B cell (primary cell): ENCODE measurements at regions not wholly inside any gene's neighbourhood (a gene's known extent, or its start where the extent isn't known, plus 50 kb on each side); places are given as distances from the start of the nearest gene placed in this dataset.

Experiments
- ATAC-seq: fragments of 200-7000 bp; cut with Tn5 transposase; one replicate; pipeline ENCODE4 v1.10.0; 2021; ENCODE audit warnings: low read depth, mild to moderate bottlenecking, moderate number of reproducible peaks, moderate library complexity
- CTCF ChIA-PET: fragments of 350-600 bp; sonication (Branson Sonifier 250); formaldehyde crosslinking; loops from one replicate; lab custom pipeline; 2021; ENCODE audit warnings: antibody characterized with exemption, inconsistent platforms; lab: Charles Lee
- POLR2A ChIA-PET: fragments of 350-600 bp; sonication (Branson Sonifier 250); formaldehyde crosslinking; loops from one replicate; lab custom pipeline; 2021; ENCODE audit warnings: antibody characterized with exemption; lab: Charles Lee
- DNase-seq: peaks from one replicate; pipeline ENCODE4 v3.0.0; 2013
- H2AFZ ChIP-seq: 2 replicates; pipeline ENCODE4 v1.6.1; 2012; ENCODE audit warnings: mild to moderate bottlenecking, low read depth, low read length; ENCODE audit not compliant: insufficient read depth, poor library complexity, severe bottlenecking
- H3K27ac ChIP-seq, 2 donors: 1 replicate in 1 of 2; 2 replicates in 1 of 2; pipeline ENCODE4 v1.5.1; 2012 to 2013; ENCODE audit warnings: low read length in 2 of 2, mild to moderate bottlenecking in 2 of 2, moderate library complexity in 1 of 2
- H3K27me3 ChIP-seq, 4 experiments: fragments of 200-600 bp in 1 of 4; sonication (generic) in 1 of 4; replicated peaks in 1 of 4; 1 replicate in 2 of 4; 2 replicates in 2 of 4; pipeline versions ENCODE4 v1.6.1 to v1.7.0; 2013 to 2016; ENCODE audit warnings: low read length in 3 of 4, mild to moderate bottlenecking in 2 of 4, mixed read lengths in 1 of 4, moderate library complexity in 1 of 4; ENCODE audit not compliant: insufficient read depth in 4 of 4, control insufficient read depth in 3 of 4; ENCODE audit errors: control extremely low read depth in 1 of 4
- H3K36me3 ChIP-seq, 2 experiments: replicated peaks in 1 of 2; 1 replicate in 1 of 2; 2 replicates in 1 of 2; pipeline versions ENCODE4 v1.6.1 to v1.7.1; 2013; ENCODE audit warnings: low read length in 1 of 2; ENCODE audit not compliant: insufficient read depth in 2 of 2, control insufficient read depth in 1 of 2; ENCODE audit errors: control extremely low read depth in 1 of 2, extremely low read depth in 1 of 2
- H3K4me1 ChIP-seq, 2 donors: fragments of 200-600 bp in 1 of 2; sonication (generic) in 1 of 2; 1 replicate in 1 of 2; 2 replicates in 1 of 2; pipeline versions ENCODE4 v1.5.1 to v1.6.1; 2013 to 2017; ENCODE audit warnings: low read length in 2 of 2; ENCODE audit not compliant: control insufficient read depth in 2 of 2, insufficient read depth in 2 of 2
- H3K4me2 ChIP-seq: replicated peaks from 2 replicates; pipeline ENCODE3; 2012; ENCODE audit warnings: mild to moderate bottlenecking, low read depth, low read length; ENCODE audit not compliant: poor library complexity, severe bottlenecking
- H3K4me3 ChIP-seq, 5 experiments: fragments of 200-600 bp in 1 of 5; sonication (generic) in 1 of 5; 1 replicate in 3 of 5; 2 replicates in 2 of 5; pipeline versions ENCODE4 v1.5.1 to v1.7.0; 2011 to 2016; ENCODE audit warnings: low read length in 4 of 5, mild to moderate bottlenecking in 4 of 5, low read depth in 2 of 5, control low read depth in 1 of 5, moderate library complexity in 1 of 5; ENCODE audit not compliant: insufficient read depth in 1 of 5; ENCODE audit errors: control extremely low read depth in 1 of 5, extremely low read depth in 1 of 5
- H3K79me2 ChIP-seq: fragments of 200-600 bp; sonication (generic); one replicate; pipeline ENCODE4 v1.6.0; 2016; ENCODE audit warnings: low read length; ENCODE audit not compliant: control insufficient read depth, insufficient read depth
- H3K9ac ChIP-seq: fragments of 200-600 bp; sonication (generic); 2 replicates; pipeline ENCODE4 v1.6.1; 2017; ENCODE audit warnings: mild to moderate bottlenecking, low read length, moderate library complexity
- H3K9me3 ChIP-seq, 3 donors: one replicate each; pipeline versions ENCODE4 v1.6.1 to v1.7.1; 2013; ENCODE audit warnings: low read length in 2 of 3; ENCODE audit not compliant: control insufficient read depth in 2 of 3, insufficient read depth in 1 of 3; ENCODE audit errors: control extremely low read depth in 1 of 3
- H4K20me1 ChIP-seq: 2 replicates; pipeline ENCODE4 v1.6.0; 2012; ENCODE audit warnings: mild to moderate bottlenecking, low read length; ENCODE audit not compliant: insufficient read depth, control insufficient read depth, poor library complexity, severe bottlenecking
- H3K27ac Mint-ChIP-seq: one replicate; pipeline ENCODE4 v1.8.0; 2021; ENCODE audit warnings: mixed read lengths
- H3K27me3 Mint-ChIP-seq: one replicate; pipeline ENCODE4 v1.8.0; 2021; ENCODE audit warnings: mixed read lengths
- H3K4me1 Mint-ChIP-seq: one replicate; pipeline ENCODE4 v1.8.0; 2021; ENCODE audit warnings: mixed read lengths
- H3K4me3 Mint-ChIP-seq: one replicate; pipeline ENCODE4 v1.8.0; 2021; ENCODE audit warnings: mixed read lengths
- H3K9me3 Mint-ChIP-seq: one replicate; pipeline ENCODE4 v1.8.0; 2022; ENCODE audit warnings: mixed read lengths; ENCODE audit not compliant: insufficient read depth
- CTCF ChIP-seq: fragments of 200-600 bp; IDR thresholded peaks from one replicate; pipeline ENCODE4 v1.8.0; 2022; ENCODE audit warnings: antibody characterized with exemption, mild to moderate bottlenecking
- EZH2 ChIP-seq: IDR thresholded peaks from 2 replicates; pipeline ENCODE4 v1.6.1; 2012; ENCODE audit warnings: borderline replicate concordance, low read depth, mild to moderate bottlenecking, moderate library complexity, low read length; ENCODE audit not compliant: insufficient read depth, poor library complexity, severe bottlenecking
- WGBS: methylation state at CpG from one replicate; pipeline ENCODE4 v1.1.5; 2013; ENCODE audit warnings: missing lambda C conversion rate; ENCODE audit not compliant: insufficient coverage; 5-methylcytosine and 5-hydroxymethylcytosine counted together
- intact Hi-C: fragments of 100-400 bp; cut with micrococcal nuclease; formaldehyde crosslinking; loops from one replicate; pipeline ENCODE4 v1.10.0; 2022

DNA sequence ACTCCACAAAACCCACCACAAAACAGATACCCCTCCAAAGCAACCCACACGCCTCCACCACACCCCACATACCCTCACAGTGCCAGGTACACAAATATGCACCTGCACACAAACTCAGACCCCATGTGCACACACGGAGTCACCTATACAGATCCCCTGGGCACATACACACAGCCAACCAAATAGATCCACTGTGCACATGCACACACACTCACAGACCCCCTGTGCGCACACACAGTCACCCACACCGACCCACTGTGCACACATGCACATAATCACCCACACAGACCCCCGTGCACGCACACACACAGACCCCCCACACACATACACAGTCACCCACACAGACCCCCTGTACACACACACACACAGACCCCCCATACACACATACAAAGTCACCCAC is 107.8 kb downstream of the HSPH1 start:
- H3K4me1 ChIP-seq: no peaks in the 10 kb centered on the region
- no peak overlapping the region for H3K4me3 ChIP-seq
- H2AFZ ChIP-seq: no peak overlapping the region
- H3K9ac ChIP-seq: no peak overlapping the region
- H3K36me3 ChIP-seq: no peaks in the 10 kb centered on the region
- Mint-ChIP-seq H3K9me3 (no peaks in the 10 kb centered on the region), H3K4me1 (no peaks in the 10 kb centered on the region), H3K4me3 (no peak overlapping the region), H3K27ac (no peak overlapping the region), H3K27me3 (peaks cover 14% of the 10 kb centered on the region)
- 93% methylated on average over 4 of the region's 6 CpGs for WGBS
- CTCF ChIA-PET: no interaction called here
- peaks cover 0 to 9% (median 3%) of the 10 kb centered on the region in 4 experiments for H3K27me3 ChIP-seq
- no peak overlapping the region for H3K4me2 ChIP-seq
- peaks cover 0 to 8% (median 0%) of the 10 kb centered on the region in 3 donors for H3K9me3 ChIP-seq
- ATAC-seq (no peak), DNase-seq (no peak)
- intact Hi-C loops: no loop called here
- POLR2A ChIA-PET: no interaction called here
- H4K20me1 ChIP-seq: no peaks in the 10 kb centered on the region
- no peak overlapping the region for H3K27ac ChIP-seq
- no peak for TF ChIP-seq CTCF
- no peak for TF ChIP-seq EZH2
- no peaks in the 10 kb centered on the region for H3K79me2 ChIP-seq

- Histone ChIP-seq H4K20me1 (no peaks in the 10 kb centered on the region), H3K4me1 (no peaks in the 10 kb centered on the region), H3K36me3 (no peaks in the 10 kb centered on the region), H2AFZ (no peak overlapping the region), H3K9ac (no peak overlapping the region), H3K79me2 (no peaks in the 10 kb centered on the region), H3K9me3 (peaks cover 0 to 8% (median 0%) of the 10 kb centered on the region in 3 donors), H3K27ac (no peak overlapping the region), H3K4me2 (no peak overlapping the region), H3K27me3 (peaks cover 0 to 16% (median 3%) of the 10 kb centered on the region in 4 experiments), H3K4me3 (no peak overlapping the region)
- Mint-ChIP-seq H3K4me1 (no peaks in the 10 kb centered on the region), H3K4me3 (no peak overlapping the region), H3K9me3 (no peaks in the 10 kb centered on the region), H3K27me3 (peaks cover 14% of the 10 kb centered on the region), H3K27ac (no peak overlapping the region)
- DNase-seq (no peak), ATAC-seq (no peak)
- TF ChIP-seq EZH2: no peak
- TF ChIP-seq CTCF: no peak
- WGBS: 80% methylated on average over 7 of the region's 7 CpGs
- intact Hi-C loops: no loop called here
- ChIA-PET CTCF (no interaction called here), POLR2A (no interaction called here)
These were observed 108.6 kb downstream of the HSPH1 start for GRCh38 chr13:31053091-31053490.
